DOHH2 (cell line): ENCODE measurements at regions not wholly inside any gene's neighbourhood (a gene's known extent, or its start where the extent isn't known, plus 50 kb on each side); places are given as distances from the start of the nearest gene placed in this dataset.

Experiments
- CTCF ChIP-seq: fragments of 200-600 bp; sonication (generic); IDR thresholded peaks from one replicate; pipeline ENCODE4 v1.5.1; 2014; ENCODE audit warnings: antibody characterized with exemption, mild to moderate bottlenecking, low read depth, low read length; ENCODE audit not compliant: poor library complexity, severe bottlenecking
- EZH2phosphoT487 ChIP-seq: fragments of 200-600 bp; sonication (generic); IDR thresholded peaks from 2 replicates; pipeline ENCODE4 v1.6.1; 2017; ENCODE audit warnings: borderline replicate concordance, mild to moderate bottlenecking, antibody characterized with exemption, low read length, moderate library complexity, mixed read lengths

GRCh38 chr1:214720561-214720960 is 117.6 kb downstream of the CENPF start:
- TF ChIP-seq CTCF: no peak
- no peak for TF ChIP-seq EZH2phosphoT487
